Vagina (tissue), 2 donors: ENCODE measurements at regions not wholly inside any gene's neighbourhood (a gene's known extent, or its start where the extent isn't known, plus 50 kb on each side); places are given as distances from the start of the nearest gene placed in this dataset.

Experiments used
- DNase-seq, 2 donors: peaks; one replicate each; pipeline ENCODE4 v3.0.0-alpha.2; 2017; ENCODE audit errors: extremely low spot score in 2 of 2
- H3K27ac ChIP-seq: fragments of 200-600 bp; sonication (generic); one replicate; pipeline ENCODE4 v1.5.1; 2019
- H3K27me3 ChIP-seq: fragments of 200-600 bp; sonication (generic); one replicate; pipeline ENCODE4 v1.5.1; 2019
- H3K36me3 ChIP-seq, 2 donors: fragments of 200-600 bp; sonication (generic); one replicate each; pipeline ENCODE4 v1.5.1; 2017 to 2019
- H3K4me1 ChIP-seq: fragments of 200-600 bp; sonication (generic); one replicate; pipeline ENCODE4 v1.5.1; 2019
- H3K4me3 ChIP-seq, 2 donors: fragments of 200-600 bp; sonication (generic); 1 replicate in 1 of 2; 2 replicates in 1 of 2; pipeline ENCODE4 v1.5.1; 2016 to 2019
- H3K9me3 ChIP-seq: fragments of 200-600 bp; sonication (generic); one replicate; pipeline ENCODE4 v1.5.1; 2019
- POLR2A ChIP-seq, 2 donors: fragments of 450-650 bp; IDR thresholded peaks; one replicate each; pipeline ENCODE4 v1.6.1; 2017; ENCODE audit warnings: antibody characterized with exemption in 2 of 2, mild to moderate bottlenecking in 2 of 2, moderate library complexity in 2 of 2
- POLR2AphosphoS5 ChIP-seq, 2 donors: sonication (generic); formaldehyde crosslinking; IDR thresholded peaks; one replicate each; pipeline ENCODE4 v1.9.0; 2017; ENCODE audit warnings: antibody characterized with exemption in 2 of 2, mild to moderate bottlenecking in 2 of 2, low read depth in 1 of 2; ENCODE audit not compliant: insufficient read depth in 1 of 2
- intact Hi-C: fragments of 100-400 bp; cut with DNase I; formaldehyde crosslinking; loops from one replicate; pipeline ENCODE4 v1.15.1; 2023
- TF ChIP-seq, protein P1 (sequence below), 3 experiments: fragments of 450-650 bp in 2 of 3; fragments of 200-600 bp in 1 of 3; sonication (generic) in 1 of 3; IDR thresholded peaks; one replicate each; pipeline ENCODE4 v1.5.1; 2017 to 2019; ENCODE audit warnings: antibody characterized with exemption in 3 of 3, mild to moderate bottlenecking in 2 of 3, moderate library complexity in 2 of 3

DNA sequence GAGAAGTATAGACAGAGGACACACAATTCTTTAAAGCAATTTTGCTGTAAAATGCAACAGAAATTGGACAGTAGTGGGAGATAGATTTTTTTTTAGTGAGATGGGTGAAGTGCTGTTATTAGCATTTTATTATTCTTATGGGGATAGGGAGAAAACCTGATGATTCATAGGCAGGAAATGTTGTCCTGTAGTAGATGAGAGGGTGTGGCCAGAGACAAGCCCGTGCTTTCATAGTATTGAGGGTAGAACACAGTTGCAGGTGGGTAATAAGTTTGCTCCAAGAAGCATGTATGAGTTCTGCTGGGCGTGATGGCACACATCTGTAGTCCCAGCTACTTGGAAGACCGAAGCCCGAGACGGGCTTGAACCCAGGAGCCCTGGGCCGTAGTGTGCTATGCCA is 128.3 kb upstream of the ARHGAP28 start:
- Histone ChIP-seq H3K27ac (no peak overlapping the region), H3K27me3 (no peaks in the 10 kb centered on the region), H3K9me3 (no peaks in the 10 kb centered on the region), H3K36me3 (no peaks in the 10 kb centered on the region), H3K4me3 (no peak overlapping the region), H3K4me1 (peaks cover 9% of the 10 kb centered on the region)
- no peak for DNase-seq
- TF ChIP-seq POLR2AphosphoS5 (IDR thresholded peaks at IDR 0.05; ENCODE audit: insufficient read depth in 1 of 2, low read depth in 1 of 2) = no peak
- intact Hi-C loops = no loop called here

GRCh38 chr18:6602365-6602764 is 127.2 kb upstream of the ARHGAP28 start:
- DNase-seq = no peak
- no peaks in the 10 kb centered on the region for H3K9me3 ChIP-seq
- H3K36me3 ChIP-seq = no peaks in the 10 kb centered on the region
- no peak overlapping the region for H3K27ac ChIP-seq
- H3K27me3 ChIP-seq = no peaks in the 10 kb centered on the region
- TF ChIP-seq POLR2AphosphoS5 (IDR thresholded peaks at IDR 0.05; ENCODE audit: insufficient read depth in 1 of 2, low read depth in 1 of 2) (no peak), POLR2A (IDR thresholded peaks at IDR 0.05) (no peak)
- TF ChIP-seq, protein P1, sequence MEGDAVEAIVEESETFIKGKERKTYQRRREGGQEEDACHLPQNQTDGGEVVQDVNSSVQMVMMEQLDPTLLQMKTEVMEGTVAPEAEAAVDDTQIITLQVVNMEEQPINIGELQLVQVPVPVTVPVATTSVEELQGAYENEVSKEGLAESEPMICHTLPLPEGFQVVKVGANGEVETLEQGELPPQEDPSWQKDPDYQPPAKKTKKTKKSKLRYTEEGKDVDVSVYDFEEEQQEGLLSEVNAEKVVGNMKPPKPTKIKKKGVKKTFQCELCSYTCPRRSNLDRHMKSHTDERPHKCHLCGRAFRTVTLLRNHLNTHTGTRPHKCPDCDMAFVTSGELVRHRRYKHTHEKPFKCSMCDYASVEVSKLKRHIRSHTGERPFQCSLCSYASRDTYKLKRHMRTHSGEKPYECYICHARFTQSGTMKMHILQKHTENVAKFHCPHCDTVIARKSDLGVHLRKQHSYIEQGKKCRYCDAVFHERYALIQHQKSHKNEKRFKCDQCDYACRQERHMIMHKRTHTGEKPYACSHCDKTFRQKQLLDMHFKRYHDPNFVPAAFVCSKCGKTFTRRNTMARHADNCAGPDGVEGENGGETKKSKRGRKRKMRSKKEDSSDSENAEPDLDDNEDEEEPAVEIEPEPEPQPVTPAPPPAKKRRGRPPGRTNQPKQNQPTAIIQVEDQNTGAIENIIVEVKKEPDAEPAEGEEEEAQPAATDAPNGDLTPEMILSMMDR (IDR thresholded peaks at IDR 0.05) = no peak
- H3K4me3 ChIP-seq = no peak overlapping the region
- intact Hi-C loops = no loop called here
- H3K4me1 ChIP-seq = peaks cover 14% of the 10 kb centered on the region

GRCh38 chr18:6604573-6604941 is 125.0 kb upstream of the ARHGAP28 start:
- peaks cover 20% of the 10 kb centered on the region for H3K4me1 ChIP-seq
- TF ChIP-seq POLR2A (IDR thresholded peaks at IDR 0.05) (no peak), POLR2AphosphoS5 (IDR thresholded peaks at IDR 0.05; ENCODE audit: insufficient read depth in 1 of 2, low read depth in 1 of 2) (no peak)
- TF ChIP-seq, protein P1 (IDR thresholded peaks at IDR 0.05) = no peak
- H3K4me3 ChIP-seq = no peak overlapping the region
- DNase-seq = no peak
- intact Hi-C loops = no loop called here
- H3K27ac ChIP-seq = no peak overlapping the region
- H3K27me3 ChIP-seq = no peaks in the 10 kb centered on the region
- no peaks in the 10 kb centered on the region for H3K36me3 ChIP-seq
- no peaks in the 10 kb centered on the region for H3K9me3 ChIP-seq

DNA sequence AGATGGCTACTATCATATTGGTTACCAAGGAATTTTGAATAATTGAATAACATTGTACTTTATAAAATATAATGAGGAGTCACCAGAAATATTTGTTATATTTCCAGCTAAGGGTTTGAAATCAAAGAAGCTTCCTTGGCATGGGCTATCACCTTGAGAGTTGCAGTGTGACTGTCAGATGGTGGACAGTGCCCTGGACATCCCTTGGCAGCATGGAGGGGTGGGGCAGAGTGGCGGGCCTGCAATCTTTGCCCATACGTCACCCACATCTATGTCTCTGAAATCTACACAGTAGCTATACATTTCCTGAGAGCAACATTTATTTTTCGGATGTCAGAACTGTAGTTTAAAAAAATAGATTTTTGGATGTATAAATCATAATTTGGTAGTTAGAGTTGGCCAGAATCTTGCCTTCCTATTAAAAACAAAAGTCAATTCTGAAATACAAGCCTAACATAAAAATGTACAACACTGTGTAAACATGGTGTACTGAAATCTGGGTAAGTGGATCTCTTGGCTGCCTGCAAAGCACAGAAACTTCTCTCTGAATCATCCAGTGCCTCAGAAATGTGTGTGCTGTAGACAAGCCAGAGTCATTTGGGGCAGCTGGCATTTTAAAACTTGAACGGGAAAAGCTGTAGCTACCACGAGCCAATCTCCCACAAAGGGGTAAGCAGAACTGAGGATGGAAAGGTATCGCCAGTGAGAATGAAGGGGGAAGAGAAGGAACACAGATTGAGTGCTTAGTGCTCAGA is 124.2 kb upstream of the ARHGAP28 start:
- no peaks in the 10 kb centered on the region for H3K9me3 ChIP-seq
- H3K36me3 ChIP-seq = no peaks in the 10 kb centered on the region
- no peak for DNase-seq
- no peak overlapping the region for H3K27ac ChIP-seq
- H3K4me1 ChIP-seq = peaks cover 27% of the 10 kb centered on the region
- intact Hi-C loops = no loop called here
- no peak for TF ChIP-seq POLR2AphosphoS5 (IDR thresholded peaks at IDR 0.05; ENCODE audit: insufficient read depth in 1 of 2, low read depth in 1 of 2)
- no peak for TF ChIP-seq POLR2A (IDR thresholded peaks at IDR 0.05)
- TF ChIP-seq, protein P1 (IDR thresholded peaks at IDR 0.05) = no peak
- H3K27me3 ChIP-seq = no peaks in the 10 kb centered on the region
- H3K4me3 ChIP-seq = no peak overlapping the region

- no peaks in the 10 kb centered on the region for H3K27me3 ChIP-seq
- peaks cover 31% of the 10 kb centered on the region for H3K4me1 ChIP-seq
- no peaks in the 10 kb centered on the region for H3K36me3 ChIP-seq
- intact Hi-C loops = no loop called here
- DNase-seq = no peak
- TF ChIP-seq, protein P1 (IDR thresholded peaks at IDR 0.05) = no peak
- TF ChIP-seq POLR2AphosphoS5 (IDR thresholded peaks at IDR 0.05; ENCODE audit: insufficient read depth in 1 of 2, low read depth in 1 of 2) (no peak), POLR2A (IDR thresholded peaks at IDR 0.05) (no peak)
- H3K27ac ChIP-seq = no peak overlapping the region
- H3K4me3 ChIP-seq = no peak overlapping the region
- H3K9me3 ChIP-seq = no peaks in the 10 kb centered on the region
These were observed 123.0 kb upstream of the ARHGAP28 start for GRCh38 chr18:6606411-6607085.
